LNCAP (cell line): ENCODE measurements at regions not wholly inside any gene's neighbourhood (a gene's known extent, or its start where the extent isn't known, plus 50 kb on each side); places are given as distances from the start of the nearest gene placed in this dataset.

Experiments used
- CTCF ChIP-seq: fragments of 450-650 bp; IDR thresholded peaks from 2 replicates; pipeline ENCODE4 v1.5.1; 2017; ENCODE audit warnings: mild to moderate bottlenecking

GRCh38 chr3:10702961-10703740, 112.9 kb upstream of the SLC6A11 start:
- TF ChIP-seq CTCF: no peak

GRCh38 chr3:10703875-10704274, 112.2 kb upstream of the SLC6A11 start:
- peak; percentile 43; the same call in 1 of the 2 replicates for TF ChIP-seq CTCF

- no peak for TF ChIP-seq CTCF
Measured at GRCh38 chr3:10706156-10706739, 109.8 kb upstream of the SLC6A11 start.

DNA sequence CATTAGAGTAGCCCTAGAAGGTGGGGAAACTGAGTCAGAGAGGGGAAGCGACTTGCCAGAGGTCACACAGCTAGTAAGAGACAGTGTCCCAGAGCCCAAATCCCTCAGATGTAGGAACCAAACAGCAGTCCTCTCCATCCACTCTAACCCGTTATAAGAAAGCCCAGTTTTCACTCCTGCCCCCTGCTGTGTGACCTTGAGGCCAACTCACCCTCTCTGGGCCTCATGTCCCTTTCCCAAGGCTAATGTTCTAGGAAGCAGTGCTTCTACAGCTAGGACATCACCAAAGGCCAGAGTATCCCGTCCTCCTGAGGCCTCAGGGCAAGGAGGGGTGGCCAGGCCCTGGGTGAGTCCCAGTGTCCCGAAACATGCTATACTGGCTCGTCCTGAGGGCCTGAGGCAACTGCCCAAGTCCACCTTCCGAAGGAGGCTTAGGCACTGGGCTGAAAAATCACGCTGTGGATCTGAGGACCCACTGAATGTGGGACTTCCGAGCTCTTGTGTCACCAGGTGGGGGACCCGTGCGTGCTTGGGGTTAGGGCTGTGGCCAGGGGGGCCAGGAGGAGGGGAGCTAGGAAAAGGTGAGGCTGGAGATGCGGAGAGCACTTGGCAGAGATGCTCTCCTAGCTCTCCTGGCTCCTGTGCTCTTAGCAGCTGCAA, 109.2 kb upstream of the SLC6A11 start:
- no peak for TF ChIP-seq CTCF

- TF ChIP-seq CTCF: no peak
Measured at GRCh38 chr3:10707400-10708215, 108.4 kb upstream of the SLC6A11 start.

DNA sequence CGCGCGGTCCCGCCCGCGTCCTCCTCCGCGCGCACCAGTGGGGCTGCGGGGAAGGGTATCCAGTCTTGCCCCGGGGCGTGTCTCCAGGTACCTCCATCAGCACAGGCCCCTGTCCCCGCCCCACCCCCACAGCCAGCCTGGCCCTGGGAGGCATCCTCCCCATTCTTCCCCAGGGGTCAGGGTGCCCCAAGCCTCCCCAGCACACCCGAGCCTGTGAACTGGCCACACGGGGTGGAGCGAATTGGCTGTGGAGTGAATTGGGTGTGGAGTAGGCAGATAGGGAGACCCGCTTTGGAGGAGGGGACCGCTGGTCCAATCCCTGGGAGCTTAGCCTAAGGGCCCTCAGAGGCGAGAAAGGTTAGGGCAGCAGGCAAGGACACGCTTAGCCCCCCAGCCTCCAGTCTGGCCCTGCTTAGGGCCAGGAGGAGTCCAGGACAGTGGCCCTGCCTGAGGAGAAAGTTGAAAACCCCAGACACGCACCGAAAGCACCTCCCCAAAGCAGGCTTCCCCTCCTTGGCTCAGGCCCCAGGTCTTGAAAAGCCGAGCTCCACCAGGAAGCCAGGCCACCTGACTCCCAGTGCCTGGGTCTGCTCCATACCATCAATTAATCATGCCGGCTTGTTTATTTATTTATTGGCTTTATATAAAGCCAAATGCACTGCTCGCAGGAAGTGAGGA, 107.7 kb upstream of the SLC6A11 start:
- TF ChIP-seq CTCF: no peak
